ENCODE measurements at regions not wholly inside any gene's neighbourhood (a gene's known extent, or its start where the extent isn't known, plus 50 kb on each side); places are given as distances from the start of the nearest gene placed in this dataset.
A peak's percentile ranks its signal among the peaks of the same experiment; 100 is the strongest.
"Not testable (repeated sequence)": the region's sequence is repeated elsewhere in the genome, so short reads cannot be mapped to it uniquely, and the experiment has no call there.

GRCh38 chr7:70846208-70846607 is 285.7 kb upstream of the GALNT17 start:
- no peak for DNase-seq (ENCODE audit: low read depth in 2 of 2)

- DNase-seq (ENCODE audit: low read depth in 2 of 2): no peak
Observed at GRCh38 chr7:70849580-70850235, 282.2 kb upstream of the GALNT17 start.

- no peak for DNase-seq (ENCODE audit: low read depth in 2 of 2)
Observed at GRCh38 chr7:70855373-70855772, 276.6 kb upstream of the GALNT17 start.

- peak; percentile 20 to 28 for DNase-seq (ENCODE audit: low read depth in 2 of 2)
Observed at GRCh38 chr7:70856901-70857630, 274.9 kb upstream of the GALNT17 start.

- DNase-seq (ENCODE audit: low read depth in 2 of 2): no peak
Observed at GRCh38 chr7:70857793-70858545, 274.0 kb upstream of the GALNT17 start.

- no peak for DNase-seq (ENCODE audit: low read depth in 2 of 2)
Observed at GRCh38 chr7:70867513-70867912, 264.4 kb upstream of the GALNT17 start.

- DNase-seq (ENCODE audit: low read depth in 2 of 2): no peak
Observed at GRCh38 chr7:70870349-70870748, 261.6 kb upstream of the GALNT17 start.

- no peak for DNase-seq (ENCODE audit: low read depth in 2 of 2)
Observed at GRCh38 chr7:70872188-70872587, 259.8 kb upstream of the GALNT17 start.

- DNase-seq (ENCODE audit: low read depth in 2 of 2): no peak
Observed at GRCh38 chr7:70881167-70881847, 250.6 kb upstream of the GALNT17 start.

GRCh38 chr7:70883750-70884439 is 248.0 kb upstream of the GALNT17 start:
- no peak for DNase-seq (ENCODE audit: low read depth in 2 of 2)

- DNase-seq (ENCODE audit: low read depth in 2 of 2): no peak
Observed at GRCh38 chr7:70884440-70884764, 247.5 kb upstream of the GALNT17 start.

- DNase-seq (ENCODE audit: low read depth in 2 of 2): no peak
Observed at GRCh38 chr7:70884809-70885208, 247.1 kb upstream of the GALNT17 start.

- no peak for DNase-seq (ENCODE audit: low read depth in 2 of 2)
Observed at GRCh38 chr7:70886547-70886946, 245.4 kb upstream of the GALNT17 start.

GRCh38 chr7:70887186-70887585 is 244.8 kb upstream of the GALNT17 start:
- DNase-seq (ENCODE audit: low read depth in 2 of 2): no peak

- DNase-seq (ENCODE audit: low read depth in 2 of 2): no peak
Observed at GRCh38 chr7:70890147-70890969, 241.6 kb upstream of the GALNT17 start.

GRCh38 chr7:70893422-70893821 is 238.5 kb upstream of the GALNT17 start:
- DNase-seq (ENCODE audit: low read depth in 2 of 2): no peak

- no peak for DNase-seq (ENCODE audit: low read depth in 2 of 2)
Observed at GRCh38 chr7:70893971-70894715, 237.8 kb upstream of the GALNT17 start.

GRCh38 chr7:70894799-70895198 is 237.1 kb upstream of the GALNT17 start:
- DNase-seq (ENCODE audit: low read depth in 2 of 2): no peak

GRCh38 chr7:70895337-70896200 is 236.4 kb upstream of the GALNT17 start:
- DNase-seq (ENCODE audit: low read depth in 2 of 2): not testable (repeated sequence)
